Embryonic facial prominence (tissue), 1 donor: ENCODE measurements at regions not wholly inside any gene's neighbourhood (a gene's known extent, or its start where the extent isn't known, plus 50 kb on each side); places are given as distances from the start of the nearest gene placed in this dataset.
"Not testable (repeated sequence)": the region's sequence is repeated elsewhere in the genome, so short reads cannot be mapped to it uniquely, and the experiment has no call there.

Source experiments
- DNase-seq: peaks from one replicate; pipeline ENCODE4 v3.0.0-alpha.2; 2016; ENCODE audit errors: extremely low spot score

- no peak for DNase-seq
These were observed 255.9 kb upstream of the TET2 start for GRCh38 chr4:104890598-104891275.

GRCh38 chr4:104896660-104897645 is 249.7 kb upstream of the TET2 start:
- no peak for DNase-seq

GRCh38 chr4:104899863-104900262 is 246.8 kb upstream of the TET2 start:
- DNase-seq, result no peak

GRCh38 chr4:104901438-104901837 is 245.2 kb upstream of the TET2 start:
- DNase-seq, result no peak

GRCh38 chr4:104901961-104902605 is 244.6 kb upstream of the TET2 start:
- no peak for DNase-seq

- no peak for DNase-seq
These were observed 241.6 kb upstream of the TET2 start for GRCh38 chr4:104905065-104905464.

- no peak for DNase-seq
These were observed 241.1 kb upstream of the TET2 start for GRCh38 chr4:104905546-104905945.

GRCh38 chr4:104906276-104906675 is 240.4 kb upstream of the TET2 start:
- DNase-seq, result no peak

- no peak for DNase-seq
These were observed 239.5 kb upstream of the TET2 start for GRCh38 chr4:104907074-104907649.

- no peak for DNase-seq
These were observed 238.7 kb upstream of the TET2 start for GRCh38 chr4:104907991-104908390.

GRCh38 chr4:104909376-104909775 is 237.3 kb upstream of the TET2 start:
- no peak for DNase-seq

GRCh38 chr4:104912518-104912917 is 234.2 kb upstream of the TET2 start:
- no peak for DNase-seq

GRCh38 chr4:104915373-104915772 is 231.3 kb upstream of the TET2 start:
- DNase-seq, result no peak

GRCh38 chr4:104915864-104916263 is 230.8 kb upstream of the TET2 start:
- DNase-seq, result no peak

- DNase-seq, result no peak
These were observed 227.3 kb upstream of the TET2 start for GRCh38 chr4:104919406-104919805.

- DNase-seq, result no peak
These were observed 216.4 kb upstream of the TET2 start for GRCh38 chr4:104930298-104930697.

GRCh38 chr4:104930745-104931736 is 215.6 kb upstream of the TET2 start:
- DNase-seq, result not testable (repeated sequence)

GRCh38 chr4:104938624-104939023 is 208.1 kb upstream of the TET2 start:
- no peak for DNase-seq

GRCh38 chr4:104940927-104941326 is 205.7 kb upstream of the TET2 start:
- no peak for DNase-seq

GRCh38 chr4:104941661-104942062 is 205.0 kb upstream of the TET2 start:
- DNase-seq, result no peak
